Activated T-cell treated with anti-CD3 and anti-CD28 coated beads for 48 hours (primary cell): ENCODE measurements at regions not wholly inside any gene's neighbourhood (a gene's known extent, or its start where the extent isn't known, plus 50 kb on each side); places are given as distances from the start of the nearest gene placed in this dataset.
A peak's percentile ranks its signal among the peaks of the same experiment; 100 is the strongest.

Source experiments
- DNase-seq: peaks from one replicate; pipeline ENCODE4 v3.0.0-alpha.2; 2020; ENCODE audit warnings: low read depth

DNA sequence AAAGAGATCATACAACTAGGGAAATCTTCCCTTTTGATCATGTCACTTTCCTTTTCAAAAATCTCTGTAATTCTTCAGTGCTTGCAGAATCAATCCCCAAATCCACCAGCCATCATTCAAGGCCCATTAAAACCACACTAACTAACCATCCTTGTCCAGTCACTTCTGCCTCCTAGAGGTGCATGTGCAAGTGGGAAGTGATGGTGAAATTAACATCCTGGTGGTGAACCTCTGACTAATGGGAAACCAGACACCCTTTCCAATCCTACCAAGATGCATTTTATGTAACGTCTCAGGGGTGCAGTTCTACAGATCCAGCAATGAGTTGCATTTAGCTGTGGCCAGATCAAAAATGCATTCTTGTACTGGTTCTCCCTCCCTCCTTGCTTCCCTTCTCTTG, 341.8 kb downstream of the RAPGEF2 start:
- DNase-seq = no peak

DNA sequence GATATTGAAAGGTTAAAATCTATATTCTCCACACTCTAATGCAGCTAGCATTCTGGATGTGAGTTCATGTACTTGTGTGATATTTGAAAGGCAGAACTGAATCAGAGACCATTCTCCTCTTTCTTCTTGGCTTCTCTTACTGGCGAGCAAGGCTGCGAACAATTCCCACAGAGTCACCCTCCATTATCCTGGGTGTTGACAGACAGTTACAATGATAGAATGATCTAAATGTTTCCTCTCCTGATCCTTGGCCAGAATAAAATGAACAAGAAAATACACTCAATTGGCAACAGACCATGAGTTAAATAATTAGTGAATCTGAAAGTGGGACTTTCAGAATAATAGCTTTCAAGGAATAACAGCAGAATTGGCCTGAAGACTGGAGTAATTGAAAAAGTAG, 342.8 kb downstream of the RAPGEF2 start:
- no peak for DNase-seq

- DNase-seq = peak; percentile 0
These were observed 343.5 kb downstream of the RAPGEF2 start for GRCh38 chr4:159446266-159446976.

- no peak for DNase-seq
These were observed 344.4 kb downstream of the RAPGEF2 start for GRCh38 chr4:159447296-159447695.

DNA sequence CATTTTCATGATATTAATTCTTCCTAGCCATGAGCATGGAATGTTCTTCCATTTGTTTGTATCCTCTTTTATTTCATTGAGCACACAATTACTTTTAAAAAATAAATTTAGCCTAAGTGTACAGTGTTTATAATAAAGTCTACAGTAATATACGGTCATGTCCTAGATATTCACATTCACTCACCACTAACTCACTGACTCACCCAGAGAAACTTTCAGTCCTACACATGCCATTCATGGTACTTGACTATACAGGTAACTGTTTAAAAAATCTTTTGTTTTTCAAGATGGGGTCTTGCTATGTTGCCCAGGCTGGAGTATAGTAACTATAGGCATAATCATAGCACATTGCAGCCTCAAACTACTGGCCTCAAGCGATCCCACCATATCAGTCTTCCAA, 348.1 kb downstream of the RAPGEF2 start:
- no peak for DNase-seq

DNA sequence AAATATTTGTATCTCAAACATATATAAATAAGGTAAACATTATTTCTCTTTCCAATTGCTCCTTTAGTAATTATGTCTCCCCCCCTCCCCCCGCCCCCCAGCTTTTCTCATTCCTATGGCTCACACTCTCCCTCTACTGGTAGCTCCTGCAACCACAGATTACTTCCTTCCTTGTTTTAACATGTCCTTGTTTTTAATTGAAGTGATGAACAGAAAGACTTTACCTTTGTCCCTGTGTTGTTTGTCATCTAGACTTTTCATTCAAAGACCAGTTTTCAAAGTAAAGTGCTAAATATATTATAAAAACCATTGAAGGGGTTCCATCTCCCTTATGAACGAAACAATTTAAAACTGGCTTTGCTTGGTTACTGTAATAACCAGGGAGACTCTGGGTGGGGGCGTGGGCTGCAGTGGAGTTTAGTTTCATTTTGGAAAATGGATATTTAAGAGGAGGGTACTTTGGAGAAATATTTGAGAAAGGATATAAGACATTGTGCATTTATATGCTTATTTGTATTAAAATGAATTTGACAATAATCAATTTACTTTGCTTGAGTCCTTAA, 352.9 kb downstream of the RAPGEF2 start:
- no peak for DNase-seq

- DNase-seq = no peak
These were observed 357.5 kb downstream of the RAPGEF2 start for GRCh38 chr4:159460371-159460770.

DNA sequence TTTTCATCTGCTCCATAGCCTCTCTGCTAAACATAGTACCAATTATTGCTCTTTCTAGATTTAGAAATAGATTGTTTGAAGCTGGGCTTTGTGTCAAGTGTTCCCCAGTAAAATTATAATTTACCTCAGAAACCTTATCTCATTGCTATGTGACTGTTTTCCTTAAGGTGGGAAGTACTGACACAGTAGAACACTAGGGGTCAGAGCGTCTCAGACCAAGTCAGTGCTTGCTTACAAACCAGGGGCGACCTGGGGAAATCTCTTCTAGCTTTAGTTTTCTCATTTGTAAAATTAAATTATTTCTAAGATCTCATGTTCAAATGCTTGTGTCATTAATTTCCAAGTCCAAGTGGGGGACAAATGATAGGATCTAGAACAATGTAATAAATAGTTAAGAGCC, 360.4 kb downstream of the RAPGEF2 start:
- DNase-seq = no peak

DNA sequence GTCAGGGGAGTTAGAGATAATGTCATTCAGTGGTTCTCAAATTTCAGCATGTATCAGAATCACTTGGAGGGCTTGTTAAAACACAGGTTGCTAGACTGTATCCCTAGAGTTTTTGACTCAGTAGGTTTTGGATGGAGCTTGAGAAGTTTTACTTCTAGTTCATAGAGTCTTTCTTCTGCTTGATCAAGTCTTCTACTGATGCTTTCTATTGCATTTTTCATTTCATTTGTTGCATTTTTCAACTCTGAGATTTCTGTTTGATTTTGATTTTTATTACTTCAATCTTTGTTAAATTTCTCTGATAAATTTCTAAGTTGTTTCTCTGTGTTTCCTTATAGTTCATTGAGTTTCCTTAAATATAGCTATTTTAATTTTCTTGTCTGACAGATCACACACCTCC, 361.4 kb downstream of the RAPGEF2 start:
- no peak for DNase-seq

- no peak for DNase-seq
These were observed 374.0 kb downstream of the RAPGEF2 start for GRCh38 chr4:159476886-159477285.

DNA sequence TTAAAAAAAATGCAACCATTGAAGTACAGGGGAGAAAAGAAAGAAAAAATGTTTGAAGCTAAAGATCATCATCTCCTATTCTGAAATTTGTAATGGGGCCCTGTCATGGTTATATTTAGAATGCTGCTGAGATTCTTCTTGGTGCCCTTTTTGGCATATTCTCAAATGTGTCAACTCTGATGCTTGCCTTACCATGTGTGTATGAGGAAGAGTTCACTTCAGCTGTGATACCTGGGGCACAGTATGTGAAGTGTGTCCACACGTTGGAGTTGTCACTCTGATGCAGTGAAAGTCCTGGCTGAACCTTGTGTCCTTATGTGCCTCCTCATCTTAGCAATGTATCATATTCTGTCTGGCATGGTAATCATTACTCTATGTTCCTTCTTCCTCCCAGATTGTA, 377.9 kb downstream of the RAPGEF2 start:
- no peak for DNase-seq

- no peak for DNase-seq
These were observed 379.1 kb downstream of the RAPGEF2 start for GRCh38 chr4:159481936-159482335.

DNA sequence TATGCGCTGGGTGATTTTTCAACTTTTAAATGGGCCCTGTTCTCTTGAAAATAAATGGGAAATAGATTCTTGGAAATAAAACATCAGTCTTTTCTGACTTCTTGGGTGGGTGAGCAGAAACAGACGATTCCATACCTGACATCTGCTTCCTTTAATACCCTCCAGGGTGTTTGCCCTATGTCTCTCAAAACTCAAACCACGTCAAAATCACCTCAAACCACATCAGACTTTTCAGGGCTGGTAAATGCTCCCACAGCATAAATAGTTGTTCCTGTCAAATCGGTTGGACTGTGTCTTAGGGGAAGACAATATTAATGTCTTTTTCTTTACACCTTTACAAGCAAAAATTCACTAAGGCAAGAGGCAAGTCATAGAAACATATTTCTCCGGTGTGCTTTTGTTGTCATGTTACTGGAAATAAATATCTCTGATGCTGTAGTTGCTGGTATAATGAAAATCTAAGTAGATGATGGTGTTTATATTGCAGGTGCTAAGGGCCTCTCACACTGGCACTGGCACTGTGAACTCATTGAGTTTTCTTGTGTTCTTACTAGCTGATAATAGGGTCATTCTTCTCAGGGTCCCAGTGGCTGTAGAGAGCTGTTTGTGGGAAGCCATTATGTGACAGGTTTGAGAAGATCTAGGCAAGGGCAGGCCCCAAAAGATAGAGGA, 380.4 kb downstream of the RAPGEF2 start:
- no peak for DNase-seq

DNA sequence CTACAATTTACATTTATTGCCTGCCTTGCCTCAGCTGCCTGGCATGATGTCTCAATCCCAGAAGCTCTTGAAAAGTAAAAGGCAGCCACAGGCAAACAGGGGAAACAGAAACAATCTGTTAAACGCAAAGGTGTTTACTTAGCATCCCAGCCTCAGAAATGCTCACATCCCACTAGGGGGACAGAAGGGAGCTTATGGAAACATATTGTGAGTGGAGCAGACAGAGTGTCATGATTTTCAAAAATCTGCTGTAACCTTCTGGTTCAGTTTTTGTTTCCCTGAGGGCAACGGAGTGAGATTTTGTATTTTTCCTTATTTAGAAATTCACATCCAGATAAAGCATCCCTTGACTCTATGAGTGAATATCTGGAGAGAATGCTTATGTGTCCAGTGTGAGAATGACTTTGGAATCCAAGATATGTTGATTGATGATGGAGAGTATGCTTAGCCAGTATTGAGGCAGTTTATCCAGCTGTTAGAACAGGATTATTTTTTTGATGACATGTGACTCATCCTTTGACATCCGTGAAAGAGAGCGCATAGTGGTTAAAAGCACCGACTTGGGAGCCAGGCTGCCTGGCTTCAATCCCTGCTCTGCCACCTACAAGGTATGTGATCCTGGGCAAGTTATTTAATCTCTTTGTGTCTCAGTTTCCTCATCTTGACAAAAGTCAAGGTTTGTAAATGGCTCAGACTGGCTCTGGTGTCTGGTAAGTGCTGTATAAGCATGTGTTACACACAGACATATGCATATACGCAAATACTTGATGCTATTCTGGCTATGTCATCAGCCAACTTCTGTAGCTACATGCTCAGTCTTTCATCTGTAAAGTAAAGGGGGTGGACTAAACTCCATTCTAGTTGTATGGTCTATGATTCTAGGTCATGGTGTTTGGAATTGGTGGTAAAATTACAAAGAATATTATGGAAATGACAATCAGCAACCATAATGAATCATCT, 381.2 kb downstream of the RAPGEF2 start:
- no peak for DNase-seq

DNA sequence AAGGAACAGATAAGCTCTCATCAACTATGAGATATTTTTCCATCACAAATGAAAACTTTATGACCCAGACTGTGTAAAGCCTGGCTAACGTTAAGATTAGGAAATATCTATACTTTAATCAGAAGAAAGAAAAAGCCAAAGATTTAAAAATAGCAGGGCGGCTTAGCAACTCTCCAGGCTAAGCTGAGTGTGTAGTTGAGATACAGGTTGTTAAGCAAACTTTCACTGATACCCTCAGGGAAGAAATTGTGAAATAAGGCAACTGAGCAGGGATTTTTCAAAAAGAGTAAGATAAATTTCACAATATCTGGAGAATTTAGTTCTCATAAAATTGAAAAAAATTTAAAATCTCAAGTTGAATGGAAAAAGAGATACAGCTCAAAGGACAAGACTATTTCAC, 382.0 kb downstream of the RAPGEF2 start:
- DNase-seq = no peak

GRCh38 chr4:159487284-159487747, 384.4 kb downstream of the RAPGEF2 start:
- peak; percentile 5 for DNase-seq

- DNase-seq = no peak
These were observed 386.8 kb downstream of the RAPGEF2 start for GRCh38 chr4:159489646-159490045.

DNA sequence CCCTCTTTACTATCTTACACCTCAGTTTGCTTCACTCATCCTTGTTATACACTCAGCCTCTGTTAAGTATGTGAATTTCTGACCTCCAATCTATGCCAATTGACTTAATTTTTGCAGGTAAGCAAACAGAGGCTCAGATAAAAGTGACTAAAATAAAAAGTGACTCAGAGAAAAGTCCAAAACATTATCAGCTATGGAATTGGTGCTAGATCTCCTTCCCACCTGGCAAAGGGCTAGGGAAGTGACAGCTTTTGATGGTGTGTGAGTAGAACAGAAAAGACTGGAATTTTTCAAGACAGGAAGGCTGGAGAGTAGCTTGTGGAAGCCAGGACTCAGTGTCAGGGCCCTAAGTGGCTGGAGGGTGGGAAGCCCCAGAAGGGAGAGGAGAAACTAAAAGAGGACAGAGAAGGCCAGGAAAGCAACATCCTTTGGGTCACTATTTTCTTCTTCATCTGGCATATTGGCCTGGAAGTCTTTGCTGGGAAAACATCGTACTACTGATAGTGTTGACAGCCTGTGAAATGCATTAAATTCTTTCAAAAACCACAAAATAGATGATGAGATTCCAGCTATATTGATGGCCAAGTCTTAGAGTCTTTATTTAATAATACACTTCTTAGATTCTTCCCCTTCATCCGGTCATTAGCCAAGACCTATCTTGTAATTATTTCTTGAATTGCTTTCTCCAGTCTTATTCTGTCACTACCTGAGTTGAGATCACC, 392.8 kb downstream of the RAPGEF2 start:
- DNase-seq = no peak

GRCh38 chr4:159496248-159496647, 393.4 kb downstream of the RAPGEF2 start:
- DNase-seq = no peak

DNA sequence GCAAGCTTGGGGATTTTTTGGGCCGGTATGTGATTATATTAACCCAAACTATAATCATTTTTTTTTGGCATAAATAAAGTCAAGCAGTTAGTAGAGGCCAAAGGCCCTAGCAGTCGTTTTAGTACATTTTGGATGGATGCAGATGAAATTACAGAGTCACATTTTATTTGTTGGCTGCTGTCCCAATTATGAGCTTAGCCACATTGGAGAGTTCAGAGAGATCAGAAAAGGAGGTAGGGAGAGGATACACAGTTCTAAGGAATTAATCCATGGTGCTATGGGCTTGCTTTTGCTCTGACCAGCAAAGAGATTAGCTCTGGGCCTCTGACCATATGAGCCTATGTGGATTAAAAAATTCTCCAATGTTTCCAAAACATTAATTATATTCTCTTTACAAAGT, 395.1 kb downstream of the RAPGEF2 start:
- DNase-seq = no peak

GRCh38 chr4:159498446-159499115, 395.7 kb downstream of the RAPGEF2 start:
- no peak for DNase-seq
